ENCODE measurements at regions not wholly inside any gene's neighbourhood (a gene's known extent, or its start where the extent isn't known, plus 50 kb on each side); places are given as distances from the start of the nearest gene placed in this dataset.

DNA sequence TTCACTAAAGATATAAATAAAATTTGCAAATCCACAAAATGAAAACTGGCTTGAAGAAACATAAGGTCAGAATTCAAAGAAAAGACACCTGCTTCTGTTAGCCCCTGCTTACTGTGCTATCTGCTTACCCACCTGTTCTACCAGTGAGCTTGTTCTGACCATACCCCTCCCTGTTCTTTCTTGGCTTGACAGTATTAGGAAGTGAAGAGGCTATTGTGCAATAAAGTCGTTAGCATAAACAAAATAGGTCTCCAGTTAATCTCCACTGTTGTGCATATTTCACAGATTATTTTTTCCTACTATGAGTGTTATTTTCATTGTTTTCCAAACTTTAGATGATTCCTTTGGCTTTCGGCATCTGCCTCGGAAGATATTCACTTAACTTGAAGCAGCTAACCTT is 322.1 kb downstream of the CCDC85A start:
- TF ChIP-seq, protein P1, sequence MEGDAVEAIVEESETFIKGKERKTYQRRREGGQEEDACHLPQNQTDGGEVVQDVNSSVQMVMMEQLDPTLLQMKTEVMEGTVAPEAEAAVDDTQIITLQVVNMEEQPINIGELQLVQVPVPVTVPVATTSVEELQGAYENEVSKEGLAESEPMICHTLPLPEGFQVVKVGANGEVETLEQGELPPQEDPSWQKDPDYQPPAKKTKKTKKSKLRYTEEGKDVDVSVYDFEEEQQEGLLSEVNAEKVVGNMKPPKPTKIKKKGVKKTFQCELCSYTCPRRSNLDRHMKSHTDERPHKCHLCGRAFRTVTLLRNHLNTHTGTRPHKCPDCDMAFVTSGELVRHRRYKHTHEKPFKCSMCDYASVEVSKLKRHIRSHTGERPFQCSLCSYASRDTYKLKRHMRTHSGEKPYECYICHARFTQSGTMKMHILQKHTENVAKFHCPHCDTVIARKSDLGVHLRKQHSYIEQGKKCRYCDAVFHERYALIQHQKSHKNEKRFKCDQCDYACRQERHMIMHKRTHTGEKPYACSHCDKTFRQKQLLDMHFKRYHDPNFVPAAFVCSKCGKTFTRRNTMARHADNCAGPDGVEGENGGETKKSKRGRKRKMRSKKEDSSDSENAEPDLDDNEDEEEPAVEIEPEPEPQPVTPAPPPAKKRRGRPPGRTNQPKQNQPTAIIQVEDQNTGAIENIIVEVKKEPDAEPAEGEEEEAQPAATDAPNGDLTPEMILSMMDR (IDR thresholded peaks at IDR 0.05; ENCODE audit: extremely low read depth in 1 of 2, insufficient read depth in 1 of 2, low read depth in 1 of 2, low read length in 2 of 2): no peak
- TF ChIP-seq, protein P2, sequence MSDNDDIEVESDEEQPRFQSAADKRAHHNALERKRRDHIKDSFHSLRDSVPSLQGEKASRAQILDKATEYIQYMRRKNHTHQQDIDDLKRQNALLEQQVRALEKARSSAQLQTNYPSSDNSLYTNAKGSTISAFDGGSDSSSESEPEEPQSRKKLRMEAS (IDR thresholded peaks at IDR 0.05; ENCODE audit: insufficient read depth, insufficient read length): no peak
- TF ChIP-seq POLR2AphosphoS5 (IDR thresholded peaks at IDR 0.05; ENCODE audit: insufficient read depth, low read depth, low read length) (no peak), POLR2A (IDR thresholded peaks at IDR 0.05; ENCODE audit: low read depth, low read length) (no peak)

Measured in endothelial cell of umbilical vein (primary cell).